GM12878 (cell line): ENCODE measurements at regions not wholly inside any gene's neighbourhood (a gene's known extent, or its start where the extent isn't known, plus 50 kb on each side); places are given as distances from the start of the nearest gene placed in this dataset.
"Not testable (repeated sequence)": the region's sequence is repeated elsewhere in the genome, so short reads cannot be mapped to it uniquely, and the experiment has no call there.

Experiments used
- CHD4 ChIP-seq: fragments of 200-600 bp; sonication (generic); IDR thresholded peaks from 2 replicates; pipeline ENCODE4 v1.6.1; 2016; ENCODE audit warnings: mild to moderate bottlenecking
- EP300 ChIP-seq, 2 experiments: fragments of 150-350 bp in 1 of 2; IDR thresholded peaks; 2 replicates each; pipeline ENCODE4 v1.6.1; 2011 to 2012; ENCODE audit warnings: low read depth in 2 of 2, low read length in 2 of 2, borderline replicate concordance in 1 of 2, improper control_type of control experiment in 1 of 2, inconsistent platforms in 1 of 2; ENCODE audit not compliant: control insufficient read depth in 1 of 2
- EZH2 ChIP-seq: IDR thresholded peaks from 2 replicates; pipeline ENCODE4 v1.6.1; 2012; ENCODE audit warnings: low read depth, mild to moderate bottlenecking, control low read depth, inconsistent platforms, low read length, borderline replicate concordance; ENCODE audit not compliant: control insufficient read depth
- GABPA ChIP-seq: IDR thresholded peaks from 2 replicates; pipeline ENCODE4 v1.6.1; 2014; ENCODE audit warnings: antibody characterized with exemption, low read depth, mild to moderate bottlenecking, inconsistent platforms
- LARP7 ChIP-seq: fragments of 450-650 bp; IDR thresholded peaks from 2 replicates; pipeline ENCODE4 v1.6.1; 2017; ENCODE audit warnings: mild to moderate bottlenecking
- POLR2A ChIP-seq: IDR thresholded peaks from 2 replicates; pipeline ENCODE4 v1.6.1; 2011; ENCODE audit warnings: low read depth, mild to moderate bottlenecking, low read length
- POLR2AphosphoS5 ChIP-seq: IDR thresholded peaks from 2 replicates; pipeline ENCODE4 v1.6.1; 2011; ENCODE audit warnings: mild to moderate bottlenecking, low read length, inconsistent platforms
- SIX5 ChIP-seq: IDR thresholded peaks from 2 replicates; pipeline ENCODE4 v1.6.1; 2011; ENCODE audit warnings: mild to moderate bottlenecking, low read depth, low read length, moderate library complexity; ENCODE audit not compliant: severe bottlenecking
- SREBF1 ChIP-seq: IDR thresholded peaks from 2 replicates; pipeline ENCODE4 v1.6.1; 2012; ENCODE audit warnings: mild to moderate bottlenecking, low read length
- SREBF2 ChIP-seq: IDR thresholded peaks from 2 replicates; pipeline ENCODE4 v1.6.1; 2012; ENCODE audit warnings: mild to moderate bottlenecking, low read length
- TAF1 ChIP-seq: IDR thresholded peaks from 2 replicates; pipeline ENCODE4 v1.6.1; 2011; ENCODE audit warnings: mild to moderate bottlenecking, low read depth, low read length, borderline replicate concordance
- TF ChIP-seq, protein P1 (sequence below), 3 experiments: IDR thresholded peaks in 2 of 3; conservative IDR thresholded peaks in 1 of 3; 2 replicates each; pipeline ENCODE4 v1.5.1; 2011; ENCODE audit warnings: low read depth in 3 of 3, low read length in 3 of 3, mild to moderate bottlenecking in 3 of 3, control low read depth in 2 of 3, moderate library complexity in 2 of 3, inconsistent platforms in 1 of 3, mixed read lengths in 1 of 3; ENCODE audit not compliant: control insufficient read depth in 2 of 3, insufficient read depth in 1 of 3; ENCODE audit errors: extremely low read depth in 1 of 3
- TF ChIP-seq, protein P2 (sequence below): IDR thresholded peaks from 2 replicates; pipeline ENCODE4 v1.6.1; 2011; ENCODE audit warnings: mild to moderate bottlenecking, low read depth, low read length, moderate library complexity; ENCODE audit not compliant: insufficient replicate concordance
- TF ChIP-seq, protein P3 (sequence below): fragments of 450-650 bp; IDR thresholded peaks from 2 replicates; pipeline ENCODE4 v1.6.1; 2016; ENCODE audit warnings: mild to moderate bottlenecking, moderate library complexity, borderline replicate concordance

DNA sequence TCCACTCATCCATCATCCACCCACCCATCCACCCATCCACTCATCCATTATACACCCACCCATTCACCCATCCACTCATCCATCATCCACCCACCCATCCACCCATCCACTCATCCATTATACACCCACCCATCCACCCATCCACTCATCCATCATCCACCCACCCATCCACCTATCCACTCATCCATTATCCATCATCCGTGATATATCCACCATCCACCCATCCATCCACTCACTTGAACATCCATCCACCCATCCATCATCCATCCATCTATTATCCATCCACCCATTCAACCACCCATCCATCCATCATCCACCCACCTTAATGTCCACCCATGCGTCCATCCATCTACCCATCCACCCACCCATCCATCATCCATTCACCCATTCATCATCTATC lies 77.7 kb upstream of the LRPAP1 start:
- TF ChIP-seq EP300 (IDR thresholded peaks at IDR 0.05; ENCODE audit: borderline replicate concordance in 1 of 2, control insufficient read depth in 1 of 2, low read depth in 2 of 2, low read length in 2 of 2); POLR2AphosphoS5; SREBF1; POLR2A; SIX5; EZH2; SREBF2; LARP7; CHD4; TAF1; GABPA: not testable (repeated sequence)
- TF ChIP-seq, protein P1, sequence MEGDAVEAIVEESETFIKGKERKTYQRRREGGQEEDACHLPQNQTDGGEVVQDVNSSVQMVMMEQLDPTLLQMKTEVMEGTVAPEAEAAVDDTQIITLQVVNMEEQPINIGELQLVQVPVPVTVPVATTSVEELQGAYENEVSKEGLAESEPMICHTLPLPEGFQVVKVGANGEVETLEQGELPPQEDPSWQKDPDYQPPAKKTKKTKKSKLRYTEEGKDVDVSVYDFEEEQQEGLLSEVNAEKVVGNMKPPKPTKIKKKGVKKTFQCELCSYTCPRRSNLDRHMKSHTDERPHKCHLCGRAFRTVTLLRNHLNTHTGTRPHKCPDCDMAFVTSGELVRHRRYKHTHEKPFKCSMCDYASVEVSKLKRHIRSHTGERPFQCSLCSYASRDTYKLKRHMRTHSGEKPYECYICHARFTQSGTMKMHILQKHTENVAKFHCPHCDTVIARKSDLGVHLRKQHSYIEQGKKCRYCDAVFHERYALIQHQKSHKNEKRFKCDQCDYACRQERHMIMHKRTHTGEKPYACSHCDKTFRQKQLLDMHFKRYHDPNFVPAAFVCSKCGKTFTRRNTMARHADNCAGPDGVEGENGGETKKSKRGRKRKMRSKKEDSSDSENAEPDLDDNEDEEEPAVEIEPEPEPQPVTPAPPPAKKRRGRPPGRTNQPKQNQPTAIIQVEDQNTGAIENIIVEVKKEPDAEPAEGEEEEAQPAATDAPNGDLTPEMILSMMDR (IDR thresholded peaks at IDR 0.05 in 2 of 3, conservative IDR thresholded peaks at IDR 0.05 in 1 of 3; ENCODE audit: control insufficient read depth in 2 of 3, extremely low read depth in 1 of 3, insufficient read depth in 1 of 3, low read depth in 3 of 3, low read length in 3 of 3), result not testable (repeated sequence)
- TF ChIP-seq, protein P2, sequence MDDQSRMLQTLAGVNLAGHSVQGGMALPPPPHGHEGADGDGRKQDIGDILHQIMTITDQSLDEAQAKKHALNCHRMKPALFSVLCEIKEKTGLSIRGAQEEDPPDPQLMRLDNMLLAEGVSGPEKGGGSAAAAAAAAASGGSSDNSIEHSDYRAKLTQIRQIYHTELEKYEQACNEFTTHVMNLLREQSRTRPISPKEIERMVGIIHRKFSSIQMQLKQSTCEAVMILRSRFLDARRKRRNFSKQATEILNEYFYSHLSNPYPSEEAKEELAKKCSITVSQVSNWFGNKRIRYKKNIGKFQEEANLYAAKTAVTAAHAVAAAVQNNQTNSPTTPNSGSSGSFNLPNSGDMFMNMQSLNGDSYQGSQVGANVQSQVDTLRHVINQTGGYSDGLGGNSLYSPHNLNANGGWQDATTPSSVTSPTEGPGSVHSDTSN, result not testable (repeated sequence)
- TF ChIP-seq, protein P3, sequence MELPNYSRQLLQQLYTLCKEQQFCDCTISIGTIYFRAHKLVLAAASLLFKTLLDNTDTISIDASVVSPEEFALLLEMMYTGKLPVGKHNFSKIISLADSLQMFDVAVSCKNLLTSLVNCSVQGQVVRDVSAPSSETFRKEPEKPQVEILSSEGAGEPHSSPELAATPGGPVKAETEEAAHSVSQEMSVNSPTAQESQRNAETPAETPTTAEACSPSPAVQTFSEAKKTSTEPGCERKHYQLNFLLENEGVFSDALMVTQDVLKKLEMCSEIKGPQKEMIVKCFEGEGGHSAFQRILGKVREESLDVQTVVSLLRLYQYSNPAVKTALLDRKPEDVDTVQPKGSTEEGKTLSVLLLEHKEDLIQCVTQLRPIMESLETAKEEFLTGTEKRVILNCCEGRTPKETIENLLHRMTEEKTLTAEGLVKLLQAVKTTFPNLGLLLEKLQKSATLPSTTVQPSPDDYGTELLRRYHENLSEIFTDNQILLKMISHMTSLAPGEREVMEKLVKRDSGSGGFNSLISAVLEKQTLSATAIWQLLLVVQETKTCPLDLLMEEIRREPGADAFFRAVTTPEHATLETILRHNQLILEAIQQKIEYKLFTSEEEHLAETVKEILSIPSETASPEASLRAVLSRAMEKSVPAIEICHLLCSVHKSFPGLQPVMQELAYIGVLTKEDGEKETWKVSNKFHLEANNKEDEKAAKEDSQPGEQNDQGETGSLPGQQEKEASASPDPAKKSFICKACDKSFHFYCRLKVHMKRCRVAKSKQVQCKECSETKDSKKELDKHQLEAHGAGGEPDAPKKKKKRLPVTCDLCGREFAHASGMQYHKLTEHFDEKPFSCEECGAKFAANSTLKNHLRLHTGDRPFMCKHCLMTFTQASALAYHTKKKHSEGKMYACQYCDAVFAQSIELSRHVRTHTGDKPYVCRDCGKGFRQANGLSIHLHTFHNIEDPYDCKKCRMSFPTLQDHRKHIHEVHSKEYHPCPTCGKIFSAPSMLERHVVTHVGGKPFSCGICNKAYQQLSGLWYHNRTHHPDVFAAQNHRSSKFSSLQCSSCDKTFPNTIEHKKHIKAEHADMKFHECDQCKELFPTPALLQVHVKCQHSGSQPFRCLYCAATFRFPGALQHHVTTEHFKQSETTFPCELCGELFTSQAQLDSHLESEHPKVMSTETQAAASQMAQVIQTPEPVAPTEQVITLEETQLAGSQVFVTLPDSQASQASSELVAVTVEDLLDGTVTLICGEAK, result not testable (repeated sequence)
